H1 (cell line): ENCODE measurements at regions not wholly inside any gene's neighbourhood (a gene's known extent, or its start where the extent isn't known, plus 50 kb on each side); places are given as distances from the start of the nearest gene placed in this dataset.

ENCODE experiments used
- CTCF ChIA-PET: fragments of 300-600 bp; sonication (Branson Sonifier 250); formaldehyde crosslinking; loops from one replicate; lab custom pipeline; 2021; ENCODE audit not compliant: partially characterized antibody; lab: Charles Lee
- POLR2A ChIA-PET: fragments of 300-600 bp; sonication (Branson Sonifier 250); formaldehyde crosslinking; loops from one replicate; lab custom pipeline; 2021; ENCODE audit warnings: inconsistent platforms; ENCODE audit not compliant: partially characterized antibody; lab: Charles Lee
- DNase-seq, 2 experiments: peaks; one replicate each; pipeline versions ENCODE4 v3.0.0 to v3.0.0-alpha.2; 2010 to 2022; ENCODE audit warnings: low spot score in 2 of 2, low read depth in 1 of 2, mixed read lengths in 1 of 2
- FAIRE-seq: peaks from 2 replicates; lab custom pipeline; 2011; peaks lifted over from hg19 to GRCh38; lab: Jason Lieb, UNC
- H2AFZ ChIP-seq: 2 replicates; pipeline ENCODE4 v1.8.1; 2012; ENCODE audit warnings: low read length, inconsistent platforms
- H2AK5ac ChIP-seq: 2 replicates; pipeline ENCODE4 v1.6.1; 2013; ENCODE audit warnings: low read depth, low read length
- H2BK120ac ChIP-seq: replicated peaks from 2 replicates; pipeline ENCODE3; 2013; ENCODE audit warnings: low read depth, low read length, inconsistent platforms
- H2BK12ac ChIP-seq: 2 replicates; pipeline ENCODE4 v1.6.1; 2013; ENCODE audit warnings: low read depth, low read length
- H2BK15ac ChIP-seq: 2 replicates; pipeline ENCODE4 v1.6.1; 2013; ENCODE audit warnings: low read length
- H2BK20ac ChIP-seq: 2 replicates; pipeline ENCODE4 v1.6.1; 2013; ENCODE audit warnings: low read length
- H2BK5ac ChIP-seq: 2 replicates; pipeline ENCODE4 v1.6.1; 2013; ENCODE audit warnings: low read depth, low read length
- H3K14ac ChIP-seq: 2 replicates; pipeline ENCODE4 v1.6.1; 2013; ENCODE audit warnings: inconsistent platforms; ENCODE audit not compliant: insufficient read length
- H3K18ac ChIP-seq: 2 replicates; pipeline ENCODE4 v1.6.1; 2013; ENCODE audit warnings: low read length; ENCODE audit errors: extremely low read depth
- H3K23ac ChIP-seq: 2 replicates; pipeline ENCODE4 v1.6.1; 2013; ENCODE audit warnings: inconsistent platforms; ENCODE audit not compliant: insufficient read length
- H3K23me2 ChIP-seq: 2 replicates; pipeline ENCODE4 v1.6.1; 2013; ENCODE audit warnings: low read depth, low read length
- H3K27ac ChIP-seq: 2 replicates; pipeline ENCODE4 v1.6.1; 2011; ENCODE audit warnings: low read depth, low read length, inconsistent platforms
- H3K27me3 ChIP-seq, 4 experiments: replicated peaks in 1 of 4; 1 replicate in 1 of 4; 2 replicates in 3 of 4; pipeline versions ENCODE4 v1.6.1 to v1.8.1; 2011 to 2013; ENCODE audit warnings: low read length in 3 of 4, mild to moderate bottlenecking in 3 of 4, inconsistent platforms in 2 of 4, mixed read lengths in 2 of 4, moderate library complexity in 1 of 4; ENCODE audit not compliant: control insufficient read depth in 3 of 4, insufficient read depth in 3 of 4; ENCODE audit errors: extremely low read depth in 1 of 4
- H3K36me3 ChIP-seq, 4 experiments: 2 replicates each; pipeline versions ENCODE4 v1.6.1 to v1.8.1; 2011 to 2013; ENCODE audit warnings: mild to moderate bottlenecking in 4 of 4, low read length in 3 of 4, moderate library complexity in 2 of 4, control low read depth in 1 of 4, inconsistent platforms in 1 of 4; ENCODE audit not compliant: insufficient read depth in 4 of 4, control insufficient read depth in 2 of 4
- H3K4ac ChIP-seq: replicated peaks from 2 replicates; pipeline ENCODE3; 2013; ENCODE audit warnings: low read length, low read depth, mixed read lengths, inconsistent platforms; ENCODE audit not compliant: insufficient read length
- H3K4me1 ChIP-seq, 4 experiments: replicated peaks in 1 of 4; 1 replicate in 1 of 4; 2 replicates in 3 of 4; pipeline versions ENCODE4 v1.6.1 to v1.8.1; 2011 to 2013; ENCODE audit warnings: low read length in 3 of 4, inconsistent platforms in 2 of 4, mixed read lengths in 1 of 4; ENCODE audit not compliant: insufficient read depth in 4 of 4, control insufficient read depth in 3 of 4
- H3K4me2 ChIP-seq, 2 experiments: 2 replicates each; pipeline versions ENCODE4 v1.6.1 to v1.8.1; 2011 to 2013; ENCODE audit warnings: low read depth in 2 of 2, low read length in 2 of 2, control low read depth in 1 of 2, inconsistent platforms in 1 of 2, mild to moderate bottlenecking in 1 of 2; ENCODE audit not compliant: insufficient read depth in 1 of 2
- H3K4me3 ChIP-seq, 4 experiments: fragments of 200-600, 300-600 bp in 1 of 4; sonication (generic), shearing (Covaris generic), sonication (Bioruptor Twin) in 1 of 4; 2 replicates each; pipeline versions ENCODE4 v1.5.1 to v1.8.1; 2011 to 2016; ENCODE audit warnings: low read length in 4 of 4, low read depth in 3 of 4, control low read depth in 2 of 4, inconsistent platforms in 2 of 4, mild to moderate bottlenecking in 2 of 4, mixed read lengths in 1 of 4, moderate library complexity in 1 of 4; ENCODE audit not compliant: insufficient read depth in 2 of 4; ENCODE audit errors: extremely low read depth in 1 of 4
- H3K56ac ChIP-seq: replicated peaks from 2 replicates; pipeline ENCODE3; 2013; ENCODE audit warnings: low read depth, mild to moderate bottlenecking, mixed read lengths, low read length, inconsistent platforms; ENCODE audit not compliant: insufficient read length
- H3K79me1 ChIP-seq: 2 replicates; pipeline ENCODE4 v1.6.1; 2013; ENCODE audit warnings: low read depth, low read length, control low read depth
- H3K79me2 ChIP-seq, 2 experiments: 2 replicates each; pipeline versions ENCODE4 v1.6.1 to v1.8.1; 2012 to 2013; ENCODE audit warnings: low read length in 2 of 2, mild to moderate bottlenecking in 2 of 2, inconsistent platforms in 1 of 2; ENCODE audit not compliant: insufficient read depth in 2 of 2, control insufficient read depth in 1 of 2
- H3K9ac ChIP-seq, 4 experiments: replicated peaks in 1 of 4; 1 replicate in 1 of 4; 2 replicates in 3 of 4; pipeline versions ENCODE4 v1.6.1 to v1.8.1; 2011 to 2013; ENCODE audit warnings: low read depth in 3 of 4, low read length in 3 of 4, control low read depth in 2 of 4, mild to moderate bottlenecking in 2 of 4, moderate library complexity in 2 of 4, inconsistent platforms in 1 of 4; ENCODE audit errors: extremely low read depth in 1 of 4
- H3K9me3 ChIP-seq, 2 experiments: 2 replicates each; pipeline versions ENCODE4 v1.6.1 to v1.8.1; 2012 to 2013; ENCODE audit warnings: mild to moderate bottlenecking in 2 of 2, moderate library complexity in 2 of 2, control low read depth in 1 of 2, inconsistent platforms in 1 of 2, low read depth in 1 of 2, low read length in 1 of 2, mixed read lengths in 1 of 2; ENCODE audit not compliant: insufficient read depth in 2 of 2
- H4K20me1 ChIP-seq, 2 experiments: replicated peaks in 1 of 2; 2 replicates each; pipeline versions ENCODE3 to v1.8.1; 2011 to 2013; ENCODE audit warnings: inconsistent platforms in 2 of 2, low read length in 2 of 2, mild to moderate bottlenecking in 1 of 2; ENCODE audit not compliant: insufficient read depth in 2 of 2, control insufficient read depth in 1 of 2
- H4K5ac ChIP-seq: 2 replicates; pipeline ENCODE4 v1.6.1; 2013; ENCODE audit warnings: low read length, low read depth, mixed read lengths, inconsistent platforms; ENCODE audit not compliant: insufficient read length
- H4K8ac ChIP-seq: 2 replicates; pipeline ENCODE4 v1.8.0; 2013; ENCODE audit warnings: mild to moderate bottlenecking, moderate library complexity, low read length, inconsistent platforms; ENCODE audit not compliant: insufficient read depth; ENCODE audit errors: extremely low read depth
- H4K91ac ChIP-seq: replicated peaks from 2 replicates; pipeline ENCODE3; 2013; ENCODE audit warnings: low read length, mixed read lengths, inconsistent platforms; ENCODE audit not compliant: insufficient read length
- ASH2L ChIP-seq: fragments of 200-600, 300-600 bp; sonication (generic); IDR thresholded peaks from one replicate; pipeline ENCODE4 v1.7.1; 2017; ENCODE audit warnings: low read length
- CBX5 ChIP-seq: fragments of 300-800, 300-1000 bp; sonication (generic); IDR thresholded peaks from 2 replicates; pipeline ENCODE4 v1.7.1; 2016; ENCODE audit warnings: antibody characterized with exemption, low read length, low read depth
- CHD2 ChIP-seq: IDR thresholded peaks from 2 replicates; pipeline ENCODE4 v1.6.1; 2012; ENCODE audit warnings: low read length, improper control_type of control experiment
- EGR1 ChIP-seq: IDR thresholded peaks from 2 replicates; pipeline ENCODE4 v1.6.1; 2011; ENCODE audit warnings: low read depth, low read length, borderline replicate concordance
- FOSL1 ChIP-seq: IDR thresholded peaks from 2 replicates; pipeline ENCODE4 v1.6.1; 2011; ENCODE audit warnings: mild to moderate bottlenecking, low read depth, low read length, moderate library complexity; ENCODE audit not compliant: insufficient read depth
- HDAC2 ChIP-seq, 2 experiments: fragments of 300-600 bp in 1 of 2; sonication (generic) in 1 of 2; IDR thresholded peaks; 2 replicates each; pipeline ENCODE4 v1.6.1; 2011 to 2012; ENCODE audit warnings: low read depth in 2 of 2, low read length in 2 of 2, mild to moderate bottlenecking in 2 of 2, moderate library complexity in 2 of 2, borderline replicate concordance in 1 of 2, inconsistent platforms in 1 of 2
- KDM5A ChIP-seq: fragments of 200-600 bp; IDR thresholded peaks from 2 replicates; pipeline ENCODE4 v1.7.1; 2012; ENCODE audit warnings: mild to moderate bottlenecking, low read length, inconsistent platforms, mixed read lengths
- MAX ChIP-seq: IDR thresholded peaks from 2 replicates; pipeline ENCODE4 v1.6.1; 2012; ENCODE audit warnings: inconsistent platforms
- POLR2A ChIP-seq, 2 experiments: IDR thresholded peaks; 1 replicate in 1 of 2; 2 replicates in 1 of 2; pipeline ENCODE4 v1.6.1; 2011; ENCODE audit warnings: low read depth in 2 of 2, low read length in 2 of 2, mild to moderate bottlenecking in 2 of 2; ENCODE audit errors: control extremely low read depth in 1 of 2
- RBBP5 ChIP-seq: IDR thresholded peaks from 2 replicates; pipeline ENCODE4 v1.7.1; 2012; ENCODE audit warnings: low read depth, mild to moderate bottlenecking, inconsistent platforms, low read length, moderate library complexity, borderline replicate concordance
- SIX5 ChIP-seq: IDR thresholded peaks from 2 replicates; pipeline ENCODE4 v1.6.1; 2011; ENCODE audit warnings: mild to moderate bottlenecking, low read depth, low read length
- SUZ12 ChIP-seq: fragments of 200-600 bp; sonication (generic); IDR thresholded peaks from 2 replicates; pipeline ENCODE4 v1.6.1; 2012; ENCODE audit warnings: mild to moderate bottlenecking, inconsistent platforms, low read length, moderate library complexity, mixed read lengths
- TAF7 ChIP-seq: optimal IDR thresholded peaks from 2 replicates; pipeline ENCODE3; 2011; ENCODE audit warnings: low read depth, mild to moderate bottlenecking, inconsistent platforms, low read length, moderate library complexity, borderline replicate concordance
- TBP ChIP-seq: IDR thresholded peaks from 2 replicates; pipeline ENCODE4 v1.6.1; 2011; ENCODE audit warnings: low read depth, low read length, improper control_type of control experiment
- TCF12 ChIP-seq: IDR thresholded peaks from 2 replicates; pipeline ENCODE4 v1.6.1; 2011; ENCODE audit warnings: low read depth, mild to moderate bottlenecking, low read length
- WGBS, 2 experiments: shearing (Covaris generic) in 1 of 2; methylation state at CpG; one replicate each; pipeline versions ENCODE4 v1.1.6 to v1.1.7; 2013 to 2015; ENCODE audit warnings: low lambda C conversion rate in 2 of 2, mixed read lengths in 2 of 2, inconsistent platforms in 1 of 2, low coverage in 1 of 2, missing lambda C conversion rate in 1 of 2; ENCODE audit not compliant: insufficient replicate concordance in 2 of 2, insufficient coverage in 1 of 2, insufficient read length in 1 of 2; ENCODE audit errors: extremely low coverage in 1 of 2, missing lambda C conversion rate in 1 of 2; 5-methylcytosine and 5-hydroxymethylcytosine counted together
- TF ChIP-seq, protein P1 (sequence below): IDR thresholded peaks from 2 replicates; pipeline ENCODE4 v1.6.1; 2011; ENCODE audit warnings: low read depth, mild to moderate bottlenecking, low read length; ENCODE audit not compliant: insufficient read depth

DNA sequence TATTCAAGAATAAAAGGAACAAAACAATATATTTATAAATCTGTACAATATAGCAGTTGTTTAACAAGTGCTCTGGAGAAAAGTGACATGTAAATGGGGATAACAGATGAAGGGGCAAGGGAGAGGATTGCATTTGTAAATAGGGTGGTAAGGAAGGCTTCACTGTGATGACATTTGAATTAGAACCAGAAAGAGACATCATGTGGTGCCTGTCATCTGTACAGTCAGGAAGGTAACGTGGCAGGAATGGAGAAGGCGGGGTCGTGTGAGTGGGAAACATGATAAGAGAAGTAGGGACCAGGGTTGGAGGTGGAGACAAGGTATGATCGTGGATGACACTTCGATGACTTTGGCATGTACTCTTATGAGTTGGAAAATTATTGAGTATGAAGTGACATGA, 1393.6 kb upstream of the NXPH2 start:
- H3K23me2 ChIP-seq = no peaks in the 10 kb centered on the region
- H3K4ac ChIP-seq = no peak overlapping the region
- no peak overlapping the region for H2BK15ac ChIP-seq
- no peaks in the 10 kb centered on the region for H3K4me1 ChIP-seq
- H3K9me3 ChIP-seq = no peaks in the 10 kb centered on the region; a peak in 1 of 4 replicates
- no peak overlapping the region for H2BK120ac ChIP-seq
- no peaks in the 10 kb centered on the region for H3K27me3 ChIP-seq
- ChIA-PET CTCF (no interaction called here), POLR2A (no interaction called here)
- H3K23ac ChIP-seq = no peak overlapping the region
- H2AFZ ChIP-seq = no peak overlapping the region
- WGBS, 2 experiments = 93% methylated on average over 5 of the region's 5 CpGs; no CpG with 5 or more reads in 1 of the 2 experiments
- H3K27ac ChIP-seq = no peak overlapping the region
- DNase-seq = no peak
- no peak overlapping the region for H4K5ac ChIP-seq
- no peak overlapping the region for H3K4me3 ChIP-seq
- H3K18ac ChIP-seq = no peak overlapping the region
- H2BK12ac ChIP-seq = no peak overlapping the region
- H2AK5ac ChIP-seq = no peak overlapping the region
- H4K91ac ChIP-seq = no peak overlapping the region
- H3K79me1 ChIP-seq = no peaks in the 10 kb centered on the region
- H3K14ac ChIP-seq = no peak overlapping the region
- H3K36me3 ChIP-seq = no peaks in the 10 kb centered on the region
- no peak overlapping the region for H4K8ac ChIP-seq
- H3K9ac ChIP-seq = no peak overlapping the region
- H3K56ac ChIP-seq = no peak overlapping the region
- no peak overlapping the region for H2BK5ac ChIP-seq
- no peak for FAIRE-seq
- no peaks in the 10 kb centered on the region for H3K79me2 ChIP-seq
- no peak overlapping the region for H3K4me2 ChIP-seq
- H4K20me1 ChIP-seq = no peaks in the 10 kb centered on the region
- no peak overlapping the region for H2BK20ac ChIP-seq
- TF ChIP-seq SIX5 (no peak), POLR2A (IDR thresholded peaks at IDR 0.05; ENCODE audit: control extremely low read depth in 1 of 2, low read depth in 2 of 2, low read length in 2 of 2) (no peak), RBBP5 (no peak), SUZ12 (no peak), HDAC2 (IDR thresholded peaks at IDR 0.05; ENCODE audit: borderline replicate concordance in 1 of 2, low read depth in 2 of 2, low read length in 2 of 2) (no peak), CHD2 (no peak), TAF7 (no peak), EGR1 (no peak), ASH2L (no peak), TCF12 (no peak), CBX5 (no peak), FOSL1 (no peak), KDM5A (no peak), MAX (no peak), TBP (no peak)
- TF ChIP-seq, protein P1, sequence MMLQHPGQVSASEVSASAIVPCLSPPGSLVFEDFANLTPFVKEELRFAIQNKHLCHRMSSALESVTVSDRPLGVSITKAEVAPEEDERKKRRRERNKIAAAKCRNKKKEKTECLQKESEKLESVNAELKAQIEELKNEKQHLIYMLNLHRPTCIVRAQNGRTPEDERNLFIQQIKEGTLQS = no peak
